Breast epithelium (tissue), 3 donors: ENCODE measurements at regions not wholly inside any gene's neighbourhood (a gene's known extent, or its start where the extent isn't known, plus 50 kb on each side); places are given as distances from the start of the nearest gene placed in this dataset.

Source experiments
- CTCF ChIP-seq, 3 donors: fragments of 450-650 bp; IDR thresholded peaks; one replicate each; pipeline ENCODE4 v1.5.1; 2016 to 2017; ENCODE audit warnings: antibody characterized with exemption in 3 of 3, mild to moderate bottlenecking in 3 of 3, moderate library complexity in 3 of 3
- POLR2A ChIP-seq: fragments of 450-650 bp; IDR thresholded peaks from one replicate; pipeline ENCODE4 v1.6.1; 2016; ENCODE audit warnings: antibody characterized with exemption, mild to moderate bottlenecking, moderate library complexity
- POLR2AphosphoS5 ChIP-seq, 3 donors: sonication (generic); formaldehyde crosslinking; IDR thresholded peaks; one replicate each; pipeline ENCODE4 v1.6.1; 2017; ENCODE audit warnings: antibody characterized with exemption in 3 of 3

- no peak for TF ChIP-seq POLR2A
- no peak for TF ChIP-seq CTCF (IDR thresholded peaks at IDR 0.05)
- no peak for TF ChIP-seq POLR2AphosphoS5 (IDR thresholded peaks at IDR 0.05)
These were observed 79.2 kb upstream of the KCTD7 start for GRCh38 chr7:66549466-66549865.
